ENCODE measurements at regions not wholly inside any gene's neighbourhood (a gene's known extent, or its start where the extent isn't known, plus 50 kb on each side); places are given as distances from the start of the nearest gene placed in this dataset.

DNA sequence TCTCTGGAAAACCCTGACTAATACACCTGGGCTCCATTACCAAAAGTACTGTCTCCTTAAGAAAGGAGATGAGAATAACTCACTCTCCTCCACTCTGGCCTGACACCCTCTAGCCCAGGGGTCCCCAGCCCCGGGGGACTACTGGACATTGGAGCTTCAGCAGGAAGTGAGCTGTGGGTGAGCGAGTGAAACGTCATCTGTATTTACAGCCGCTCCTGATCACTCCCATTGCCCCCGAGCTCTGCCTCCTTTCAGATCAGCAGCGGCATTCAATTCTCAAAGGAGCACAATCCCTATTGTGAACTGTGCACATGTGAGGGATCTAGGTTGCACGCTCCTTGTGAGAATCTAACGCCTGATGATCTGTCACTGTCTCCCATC is 126.3 kb upstream of the TNRC6C start:
- TF ChIP-seq, protein P1, sequence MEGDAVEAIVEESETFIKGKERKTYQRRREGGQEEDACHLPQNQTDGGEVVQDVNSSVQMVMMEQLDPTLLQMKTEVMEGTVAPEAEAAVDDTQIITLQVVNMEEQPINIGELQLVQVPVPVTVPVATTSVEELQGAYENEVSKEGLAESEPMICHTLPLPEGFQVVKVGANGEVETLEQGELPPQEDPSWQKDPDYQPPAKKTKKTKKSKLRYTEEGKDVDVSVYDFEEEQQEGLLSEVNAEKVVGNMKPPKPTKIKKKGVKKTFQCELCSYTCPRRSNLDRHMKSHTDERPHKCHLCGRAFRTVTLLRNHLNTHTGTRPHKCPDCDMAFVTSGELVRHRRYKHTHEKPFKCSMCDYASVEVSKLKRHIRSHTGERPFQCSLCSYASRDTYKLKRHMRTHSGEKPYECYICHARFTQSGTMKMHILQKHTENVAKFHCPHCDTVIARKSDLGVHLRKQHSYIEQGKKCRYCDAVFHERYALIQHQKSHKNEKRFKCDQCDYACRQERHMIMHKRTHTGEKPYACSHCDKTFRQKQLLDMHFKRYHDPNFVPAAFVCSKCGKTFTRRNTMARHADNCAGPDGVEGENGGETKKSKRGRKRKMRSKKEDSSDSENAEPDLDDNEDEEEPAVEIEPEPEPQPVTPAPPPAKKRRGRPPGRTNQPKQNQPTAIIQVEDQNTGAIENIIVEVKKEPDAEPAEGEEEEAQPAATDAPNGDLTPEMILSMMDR (IDR thresholded peaks at IDR 0.05; ENCODE audit: low read depth, low read length) = no peak
- TF ChIP-seq EZH2phosphoT487 (IDR thresholded peaks at IDR 0.05; ENCODE audit: low read depth) = no peak

Data from OCI-LY3 (cell line).